SK-N-SH (cell line): ENCODE measurements at regions not wholly inside any gene's neighbourhood (a gene's known extent, or its start where the extent isn't known, plus 50 kb on each side); places are given as distances from the start of the nearest gene placed in this dataset.
"Not testable (repeated sequence)": the region's sequence is repeated elsewhere in the genome, so short reads cannot be mapped to it uniquely, and the experiment has no call there.

Experiments used
- CTCF ChIA-PET: fragments of 300-600, 350-600 bp; formaldehyde crosslinking; extraction: SDS; loops from one replicate; lab custom pipeline; 2021; lab: Yijun Ruan, JAX
- POLR2A ChIA-PET: fragments of 350-600 bp; sonication (Branson Sonifier 250); formaldehyde crosslinking; extraction: SDS; loops from one replicate; lab custom pipeline; 2020; ENCODE audit warnings: antibody characterized with exemption, inconsistent platforms; lab: Yijun Ruan, JAX
- DNase-seq: peaks from one replicate; pipeline ENCODE4 v3.0.0; 2012
- H2AFZ ChIP-seq: fragments of 200-600 bp; sonication (generic); 2 replicates; pipeline ENCODE4 v1.8.1; 2016; ENCODE audit warnings: antibody characterized with exemption, mild to moderate bottlenecking, low read depth
- H3F3A ChIP-seq: fragments of 200-600 bp; sonication (generic); replicated peaks from 2 replicates; pipeline ENCODE3; 2016; ENCODE audit warnings: antibody characterized with exemption, mild to moderate bottlenecking; ENCODE audit not compliant: insufficient read depth
- H3K27ac ChIP-seq, 2 experiments: fragments of 200-500 bp in 1 of 2; fragments of 200-600 bp in 1 of 2; sonication (Bioruptor generic) in 1 of 2; sonication (generic), shearing (Covaris generic) in 1 of 2; 2 replicates each; pipeline versions ENCODE4 v1.5.1 to v1.6.1; 2014 to 2016; ENCODE audit warnings: low read depth in 2 of 2, inconsistent platforms in 1 of 2, low read length in 1 of 2, mild to moderate bottlenecking in 1 of 2, mixed read lengths in 1 of 2
- H3K27me3 ChIP-seq: fragments of 200-600 bp; sonication (generic), shearing (Covaris generic); 2 replicates; pipeline ENCODE4 v1.6.1; 2016; ENCODE audit warnings: mixed run types; ENCODE audit not compliant: insufficient read depth
- H3K36me3 ChIP-seq, 2 experiments: fragments of 200-500 bp in 1 of 2; fragments of 200-600 bp in 1 of 2; sonication (Bioruptor generic) in 1 of 2; sonication (generic) in 1 of 2; replicated peaks in 1 of 2; 2 replicates each; pipeline versions ENCODE3 to v1.5.1; 2014 to 2016; ENCODE audit warnings: low read length in 1 of 2, mild to moderate bottlenecking in 1 of 2; ENCODE audit not compliant: insufficient read depth in 2 of 2, control insufficient read depth in 1 of 2
- H3K4me1 ChIP-seq, 2 experiments: fragments of 200-500 bp in 1 of 2; fragments of 200-600 bp in 1 of 2; sonication (Bioruptor generic) in 1 of 2; sonication (generic), shearing (Covaris generic) in 1 of 2; 2 replicates each; pipeline versions ENCODE4 v1.5.1 to v1.6.1; 2014 to 2016; ENCODE audit warnings: low read depth in 1 of 2, low read length in 1 of 2, mixed run types in 1 of 2; ENCODE audit not compliant: insufficient read depth in 2 of 2, control insufficient read depth in 1 of 2
- H3K4me2 ChIP-seq: fragments of 200-600 bp; sonication (generic), shearing (Covaris generic); 2 replicates; pipeline ENCODE4 v1.6.1; 2017; ENCODE audit warnings: mixed run types
- H3K4me3 ChIP-seq, 2 experiments: fragments of 200-500 bp in 1 of 2; fragments of 200-600 bp in 1 of 2; sonication (Bioruptor generic) in 1 of 2; sonication (generic), shearing (Covaris generic) in 1 of 2; 2 replicates each; pipeline versions ENCODE4 v1.5.1 to v1.8.1; 2014 to 2016; ENCODE audit warnings: low read depth in 2 of 2, inconsistent platforms in 1 of 2, low read length in 1 of 2, mild to moderate bottlenecking in 1 of 2, mixed read lengths in 1 of 2, moderate library complexity in 1 of 2
- H3K79me2 ChIP-seq: fragments of 200-600 bp; sonication (generic); 2 replicates; pipeline ENCODE4 v1.8.1; 2017; ENCODE audit warnings: mild to moderate bottlenecking; ENCODE audit not compliant: insufficient read depth
- H3K9ac ChIP-seq: fragments of 200-600 bp; sonication (generic); 2 replicates; pipeline ENCODE4 v1.6.1; 2017; ENCODE audit warnings: mixed run types
- H3K9me2 ChIP-seq: fragments of 200-600 bp; sonication (generic); 2 replicates; pipeline ENCODE4 v1.6.1; 2017; ENCODE audit warnings: mixed run types
- H3K9me3 ChIP-seq: fragments of 200-600 bp; sonication (generic); 2 replicates; pipeline ENCODE4 v1.6.1; 2017; ENCODE audit warnings: mixed run types, mild to moderate bottlenecking, moderate library complexity
- H4K20me1 ChIP-seq: fragments of 200-600 bp; sonication (generic); 2 replicates; pipeline ENCODE4 v1.6.1; 2017; ENCODE audit warnings: mild to moderate bottlenecking, mixed run types; ENCODE audit not compliant: insufficient read depth
- CHD2 ChIP-seq: fragments of 150-350 bp; IDR thresholded peaks from 2 replicates; pipeline ENCODE4 v1.6.1; 2018; ENCODE audit warnings: low read length; ENCODE audit not compliant: partially characterized antibody
- GABPA ChIP-seq: IDR thresholded peaks from 2 replicates; pipeline ENCODE4 v1.4.0; 2012; ENCODE audit warnings: low read depth, mild to moderate bottlenecking
- GATA2 ChIP-seq: sonication (generic); formaldehyde crosslinking; IDR thresholded peaks from 2 replicates; pipeline ENCODE4 v1.5.0; 2020; ENCODE audit warnings: mild to moderate bottlenecking, missing genetic modification reagents
- MEF2A ChIP-seq: IDR thresholded peaks from 2 replicates; pipeline ENCODE4 v1.4.0; 2012; ENCODE audit warnings: low read depth, borderline replicate concordance
- MXI1 ChIP-seq: IDR thresholded peaks from 2 replicates; pipeline ENCODE4 v1.6.1; 2012; ENCODE audit warnings: mild to moderate bottlenecking, low read depth, low read length, improper control_type of control experiment
- NFIC ChIP-seq: IDR thresholded peaks from 2 replicates; pipeline ENCODE4 v1.4.0; 2012; ENCODE audit warnings: borderline replicate concordance
- NRF1 ChIP-seq: IDR thresholded peaks from 2 replicates; pipeline ENCODE4 v1.6.1; 2012; ENCODE audit warnings: low read depth, mild to moderate bottlenecking, low read length
- RCOR1 ChIP-seq: fragments of 150-350 bp; IDR thresholded peaks from 2 replicates; pipeline ENCODE4 v1.6.1; 2017; ENCODE audit warnings: antibody characterized with exemption, low read length
- RXRA ChIP-seq: IDR thresholded peaks from 2 replicates; pipeline ENCODE4 v1.4.0; 2012; ENCODE audit warnings: low read depth, mild to moderate bottlenecking, borderline replicate concordance
- SIN3A ChIP-seq: IDR thresholded peaks from 2 replicates; pipeline ENCODE4 v1.6.1; 2012; ENCODE audit warnings: low read depth, mild to moderate bottlenecking, low read length, moderate library complexity, borderline replicate concordance
- TAF1 ChIP-seq: IDR thresholded peaks from 2 replicates; pipeline ENCODE4 v1.6.1; 2012; ENCODE audit warnings: low read depth, mild to moderate bottlenecking, low read length, moderate library complexity, borderline replicate concordance
- TEAD4 ChIP-seq: IDR thresholded peaks from 2 replicates; pipeline ENCODE4 v1.4.0; 2012; ENCODE audit warnings: mild to moderate bottlenecking, borderline replicate concordance; ENCODE audit not compliant: insufficient read depth
- WGBS: methylation state at CpG from one replicate; pipeline ENCODE4 v1.1.6; 2017; ENCODE audit warnings: low lambda C conversion rate; 5-methylcytosine and 5-hydroxymethylcytosine counted together
- TF ChIP-seq, protein P1 (sequence below): IDR thresholded peaks from 2 replicates; pipeline ENCODE4 v1.4.0; 2012; ENCODE audit warnings: low read depth
- TF ChIP-seq, protein P2 (sequence below): IDR thresholded peaks from 2 replicates; pipeline ENCODE4 v1.4.0; 2012; ENCODE audit warnings: low read depth, borderline replicate concordance

DNA sequence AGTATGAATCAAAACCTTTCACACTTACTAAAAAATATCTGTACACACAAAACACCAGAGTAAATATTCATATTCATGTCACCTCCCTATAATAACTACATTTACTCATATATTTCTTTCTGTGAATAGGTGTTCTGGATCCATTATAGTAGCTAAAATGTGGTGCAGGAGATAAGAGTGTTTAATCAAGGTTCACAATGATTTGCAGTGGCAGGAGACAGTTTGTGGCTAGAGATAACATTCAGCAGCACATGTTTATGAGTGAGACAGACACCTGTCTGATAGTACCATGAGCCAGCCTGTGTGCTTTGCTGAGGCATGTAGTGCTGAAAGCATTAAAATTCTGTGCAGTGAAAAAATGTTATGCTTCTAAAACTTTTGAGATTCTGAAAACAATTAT, 410.3 kb downstream of the SRGAP2C start:
- Histone ChIP-seq H3K79me2 (no peaks in the 10 kb centered on the region), H2AFZ (no peak overlapping the region), H3K4me3 (no peak overlapping the region), H3K27ac (no peak overlapping the region), H3K9me3 (no peaks in the 10 kb centered on the region), H3K36me3 (no peaks in the 10 kb centered on the region), H3K27me3 (no peaks in the 10 kb centered on the region; the same call in 1 of the 2 replicates), H3K4me2 (no peak overlapping the region), H3K4me1 (no peaks in the 10 kb centered on the region), H3K9me2 (no peaks in the 10 kb centered on the region), H3F3A (no peaks in the 10 kb centered on the region), H4K20me1 (no peaks in the 10 kb centered on the region), H3K9ac (no peak overlapping the region)
- CTCF ChIA-PET = no interaction called here
- DNase-seq = no peak
- TF ChIP-seq GATA2 (CRISPR knock-in tag) = no peak
- no peak for TF ChIP-seq NRF1
- no peak for TF ChIP-seq GABPA
- no peak for TF ChIP-seq RCOR1
- TF ChIP-seq, protein P1, sequence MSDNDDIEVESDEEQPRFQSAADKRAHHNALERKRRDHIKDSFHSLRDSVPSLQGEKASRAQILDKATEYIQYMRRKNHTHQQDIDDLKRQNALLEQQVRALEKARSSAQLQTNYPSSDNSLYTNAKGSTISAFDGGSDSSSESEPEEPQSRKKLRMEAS = no peak
- TF ChIP-seq MEF2A = no peak
- TF ChIP-seq MXI1 = no peak
- TF ChIP-seq TEAD4 = no peak
- no peak for TF ChIP-seq TAF1
- TF ChIP-seq SIN3A = no peak
- TF ChIP-seq RXRA = no peak
- TF ChIP-seq NFIC = no peak
- no peak for TF ChIP-seq CHD2
- TF ChIP-seq, protein P2, sequence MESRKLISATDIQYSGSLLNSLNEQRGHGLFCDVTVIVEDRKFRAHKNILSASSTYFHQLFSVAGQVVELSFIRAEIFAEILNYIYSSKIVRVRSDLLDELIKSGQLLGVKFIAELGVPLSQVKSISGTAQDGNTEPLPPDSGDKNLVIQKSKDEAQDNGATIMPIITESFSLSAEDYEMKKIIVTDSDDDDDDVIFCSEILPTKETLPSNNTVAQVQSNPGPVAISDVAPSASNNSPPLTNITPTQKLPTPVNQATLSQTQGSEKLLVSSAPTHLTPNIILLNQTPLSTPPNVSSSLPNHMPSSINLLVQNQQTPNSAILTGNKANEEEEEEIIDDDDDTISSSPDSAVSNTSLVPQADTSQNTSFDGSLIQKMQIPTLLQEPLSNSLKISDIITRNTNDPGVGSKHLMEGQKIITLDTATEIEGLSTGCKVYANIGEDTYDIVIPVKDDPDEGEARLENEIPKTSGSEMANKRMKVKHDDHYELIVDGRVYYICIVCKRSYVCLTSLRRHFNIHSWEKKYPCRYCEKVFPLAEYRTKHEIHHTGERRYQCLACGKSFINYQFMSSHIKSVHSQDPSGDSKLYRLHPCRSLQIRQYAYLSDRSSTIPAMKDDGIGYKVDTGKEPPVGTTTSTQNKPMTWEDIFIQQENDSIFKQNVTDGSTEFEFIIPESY = no peak
- POLR2A ChIA-PET = no interaction called here

DNA sequence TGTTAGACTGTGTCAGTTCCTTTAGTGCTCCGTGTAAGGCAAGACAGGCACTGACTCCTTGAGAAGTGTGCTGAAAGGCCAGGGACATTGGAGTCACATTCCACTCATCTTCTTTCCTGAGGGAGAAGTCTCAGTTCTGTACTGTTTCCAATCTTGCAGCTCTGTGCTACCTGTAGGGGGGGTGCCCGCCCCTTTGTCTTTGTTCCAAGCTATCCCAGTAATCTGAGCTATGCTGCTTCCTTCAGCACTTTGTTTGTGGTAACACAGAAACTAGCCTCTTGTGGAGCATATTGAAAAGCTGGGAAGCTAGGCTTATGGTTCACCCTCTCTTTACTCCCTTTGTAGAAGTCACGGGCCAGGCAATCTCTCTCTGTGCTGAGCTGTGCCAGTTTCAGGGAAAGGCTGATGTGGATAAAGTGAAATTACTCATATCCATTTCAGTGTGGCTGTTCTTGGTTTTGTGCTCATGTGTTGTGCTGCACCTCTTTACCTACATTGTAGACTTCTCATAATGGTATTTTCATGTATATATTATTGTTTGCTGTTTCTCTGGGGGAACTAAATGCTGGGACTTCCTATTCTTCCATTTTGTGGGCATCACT, 420.2 kb downstream of the SRGAP2C start:
- H3K9ac ChIP-seq, H3K4me1 ChIP-seq, CTCF ChIA-PET, H3K27ac ChIP-seq, H3F3A ChIP-seq, H3K9me3 ChIP-seq, DNase-seq, H4K20me1 ChIP-seq, H3K4me3 ChIP-seq, H3K36me3 ChIP-seq, H3K9me2 ChIP-seq, H3K79me2 ChIP-seq, POLR2A ChIA-PET, H3K27me3 ChIP-seq, H2AFZ ChIP-seq, H3K4me2 ChIP-seq: not testable (repeated sequence)
- 0% methylated on average over 2 of the region's 3 CpGs for WGBS

DNA sequence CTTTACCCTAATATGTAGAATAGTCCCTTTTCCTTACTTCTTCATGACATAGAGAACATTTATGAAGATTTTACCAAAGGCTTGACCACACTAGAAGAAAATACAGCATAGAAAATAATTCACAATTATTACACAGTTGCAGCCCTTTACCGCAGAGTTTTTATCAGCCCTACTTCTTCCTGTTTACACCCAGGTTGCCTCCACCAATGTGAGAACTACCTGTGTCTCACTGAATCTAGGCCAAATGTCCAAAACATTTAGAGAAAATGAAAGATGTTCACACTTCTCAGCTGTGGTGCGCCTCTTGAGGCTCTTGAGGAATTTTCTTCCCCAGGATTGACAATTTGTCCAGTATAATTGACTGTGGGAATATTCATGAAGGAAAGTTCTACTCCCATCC, 422.7 kb downstream of the SRGAP2C start:
- H3K4me1 ChIP-seq, H3K9ac ChIP-seq, CTCF ChIA-PET, H3F3A ChIP-seq, H2AFZ ChIP-seq, H3K27ac ChIP-seq, POLR2A ChIA-PET, H3K4me3 ChIP-seq, H3K9me2 ChIP-seq, H3K9me3 ChIP-seq, H4K20me1 ChIP-seq, H3K36me3 ChIP-seq, DNase-seq, H3K4me2 ChIP-seq, H3K79me2 ChIP-seq, H3K27me3 ChIP-seq: not testable (repeated sequence)
- WGBS = 38% methylated on average over 1 of the region's 2 CpGs
